Upper lobe of left lung (tissue), 4 donors: ENCODE measurements at regions not wholly inside any gene's neighbourhood (a gene's known extent, or its start where the extent isn't known, plus 50 kb on each side); places are given as distances from the start of the nearest gene placed in this dataset.

Source experiments
- EP300 ChIP-seq, 4 donors: sonication (generic); formaldehyde crosslinking; IDR thresholded peaks; one replicate each; pipeline ENCODE4 v1.5.1; 2017; ENCODE audit warnings: antibody characterized with exemption in 4 of 4, control low read depth in 2 of 4
- POLR2A ChIP-seq, 4 donors: fragments of 450-650 bp; IDR thresholded peaks; one replicate each; pipeline ENCODE4 v1.5.1; 2016 to 2017; ENCODE audit warnings: antibody characterized with exemption in 4 of 4, mild to moderate bottlenecking in 2 of 4
- POLR2AphosphoS5 ChIP-seq, 2 donors: sonication (generic); formaldehyde crosslinking; IDR thresholded peaks; one replicate each; pipeline ENCODE4 v1.5.1; 2017; ENCODE audit warnings: antibody characterized with exemption in 2 of 2
- TF ChIP-seq, protein P1 (sequence below), 6 experiments: fragments of 450-650 bp in 4 of 6; fragments of 200-600 bp in 2 of 6; sonication (generic) in 2 of 6; IDR thresholded peaks; one replicate each; pipeline ENCODE4 v1.5.1; 2016 to 2019; ENCODE audit warnings: antibody characterized with exemption in 6 of 6

DNA sequence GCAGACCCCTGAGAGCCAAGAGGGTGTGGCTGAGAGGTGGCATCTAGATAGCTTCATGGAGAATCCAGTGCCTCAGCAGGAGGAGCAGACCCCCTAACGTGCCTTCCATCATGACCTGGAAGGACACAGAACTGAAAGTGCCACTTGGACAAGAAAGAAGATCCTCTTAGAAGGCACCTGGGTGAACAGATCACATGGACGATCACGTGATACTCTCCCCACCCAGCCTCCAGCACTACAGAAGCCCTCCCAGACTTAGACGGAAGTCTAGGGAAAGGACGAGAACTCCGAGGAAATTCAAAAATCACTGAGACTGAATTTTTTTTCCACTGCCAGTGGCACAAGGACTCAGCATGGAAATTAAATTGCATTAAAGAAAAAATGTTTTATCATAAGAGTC, 113.4 kb downstream of the MRM1 start:
- TF ChIP-seq POLR2A (IDR thresholded peaks at IDR 0.05) (no peak), EP300 (IDR thresholded peaks at IDR 0.05) (no peak), POLR2AphosphoS5 (IDR thresholded peaks at IDR 0.05) (no peak)
- TF ChIP-seq, protein P1, sequence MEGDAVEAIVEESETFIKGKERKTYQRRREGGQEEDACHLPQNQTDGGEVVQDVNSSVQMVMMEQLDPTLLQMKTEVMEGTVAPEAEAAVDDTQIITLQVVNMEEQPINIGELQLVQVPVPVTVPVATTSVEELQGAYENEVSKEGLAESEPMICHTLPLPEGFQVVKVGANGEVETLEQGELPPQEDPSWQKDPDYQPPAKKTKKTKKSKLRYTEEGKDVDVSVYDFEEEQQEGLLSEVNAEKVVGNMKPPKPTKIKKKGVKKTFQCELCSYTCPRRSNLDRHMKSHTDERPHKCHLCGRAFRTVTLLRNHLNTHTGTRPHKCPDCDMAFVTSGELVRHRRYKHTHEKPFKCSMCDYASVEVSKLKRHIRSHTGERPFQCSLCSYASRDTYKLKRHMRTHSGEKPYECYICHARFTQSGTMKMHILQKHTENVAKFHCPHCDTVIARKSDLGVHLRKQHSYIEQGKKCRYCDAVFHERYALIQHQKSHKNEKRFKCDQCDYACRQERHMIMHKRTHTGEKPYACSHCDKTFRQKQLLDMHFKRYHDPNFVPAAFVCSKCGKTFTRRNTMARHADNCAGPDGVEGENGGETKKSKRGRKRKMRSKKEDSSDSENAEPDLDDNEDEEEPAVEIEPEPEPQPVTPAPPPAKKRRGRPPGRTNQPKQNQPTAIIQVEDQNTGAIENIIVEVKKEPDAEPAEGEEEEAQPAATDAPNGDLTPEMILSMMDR (IDR thresholded peaks at IDR 0.05) = no peak
